A673 (cell line): ENCODE measurements at regions not wholly inside any gene's neighbourhood (a gene's known extent, or its start where the extent isn't known, plus 50 kb on each side); places are given as distances from the start of the nearest gene placed in this dataset.

Source experiments
- CTCF ChIP-seq: fragments of 300-800, 200-600 bp; sonication (generic); conservative IDR thresholded peaks from 2 replicates; pipeline ENCODE4 v1.5.1; 2017; ENCODE audit warnings: low read depth, mild to moderate bottlenecking, antibody characterized with exemption, low read length, moderate library complexity, mixed read lengths
- EZH2 ChIP-seq: fragments of 200-600 bp; sonication (generic); IDR thresholded peaks from 2 replicates; pipeline ENCODE4 v1.6.1; 2017; ENCODE audit warnings: borderline replicate concordance, low read depth, mild to moderate bottlenecking, mixed read lengths, antibody characterized with exemption, low read length; ENCODE audit not compliant: poor library complexity, severe bottlenecking

- TF ChIP-seq EZH2 (no peak), CTCF (no peak)
These were observed 708.0 kb upstream of the GRAMD2B start for GRCh38 chr5:125715216-125715615.
